H1 (cell line): ENCODE measurements at regions not wholly inside any gene's neighbourhood (a gene's known extent, or its start where the extent isn't known, plus 50 kb on each side); places are given as distances from the start of the nearest gene placed in this dataset.

Source experiments
- CTCF ChIA-PET: fragments of 300-600 bp; sonication (Branson Sonifier 250); formaldehyde crosslinking; loops from one replicate; lab custom pipeline; 2021; ENCODE audit not compliant: partially characterized antibody; lab: Charles Lee
- POLR2A ChIA-PET: fragments of 300-600 bp; sonication (Branson Sonifier 250); formaldehyde crosslinking; loops from one replicate; lab custom pipeline; 2021; ENCODE audit warnings: inconsistent platforms; ENCODE audit not compliant: partially characterized antibody; lab: Charles Lee
- DNase-seq, 2 experiments: peaks; one replicate each; pipeline versions ENCODE4 v3.0.0 to v3.0.0-alpha.2; 2010 to 2022; ENCODE audit warnings: low spot score in 2 of 2, low read depth in 1 of 2, mixed read lengths in 1 of 2
- FAIRE-seq: peaks from 2 replicates; lab custom pipeline; 2011; peaks lifted over from hg19 to GRCh38; lab: Jason Lieb, UNC
- H2AFZ ChIP-seq: 2 replicates; pipeline ENCODE4 v1.8.1; 2012; ENCODE audit warnings: low read length, inconsistent platforms
- H2AK5ac ChIP-seq: 2 replicates; pipeline ENCODE4 v1.6.1; 2013; ENCODE audit warnings: low read depth, low read length
- H2BK120ac ChIP-seq: replicated peaks from 2 replicates; pipeline ENCODE3; 2013; ENCODE audit warnings: low read depth, low read length, inconsistent platforms
- H2BK12ac ChIP-seq: 2 replicates; pipeline ENCODE4 v1.6.1; 2013; ENCODE audit warnings: low read depth, low read length
- H2BK15ac ChIP-seq: 2 replicates; pipeline ENCODE4 v1.6.1; 2013; ENCODE audit warnings: low read length
- H2BK20ac ChIP-seq: 2 replicates; pipeline ENCODE4 v1.6.1; 2013; ENCODE audit warnings: low read length
- H2BK5ac ChIP-seq: 2 replicates; pipeline ENCODE4 v1.6.1; 2013; ENCODE audit warnings: low read depth, low read length
- H3K14ac ChIP-seq: 2 replicates; pipeline ENCODE4 v1.6.1; 2013; ENCODE audit warnings: inconsistent platforms; ENCODE audit not compliant: insufficient read length
- H3K18ac ChIP-seq: 2 replicates; pipeline ENCODE4 v1.6.1; 2013; ENCODE audit warnings: low read length; ENCODE audit errors: extremely low read depth
- H3K23ac ChIP-seq: 2 replicates; pipeline ENCODE4 v1.6.1; 2013; ENCODE audit warnings: inconsistent platforms; ENCODE audit not compliant: insufficient read length
- H3K23me2 ChIP-seq: 2 replicates; pipeline ENCODE4 v1.6.1; 2013; ENCODE audit warnings: low read depth, low read length
- H3K27ac ChIP-seq: 2 replicates; pipeline ENCODE4 v1.6.1; 2011; ENCODE audit warnings: low read depth, low read length, inconsistent platforms
- H3K27me3 ChIP-seq, 4 experiments: replicated peaks in 1 of 4; 1 replicate in 1 of 4; 2 replicates in 3 of 4; pipeline versions ENCODE4 v1.6.1 to v1.8.1; 2011 to 2013; ENCODE audit warnings: low read length in 3 of 4, mild to moderate bottlenecking in 3 of 4, inconsistent platforms in 2 of 4, mixed read lengths in 2 of 4, moderate library complexity in 1 of 4; ENCODE audit not compliant: control insufficient read depth in 3 of 4, insufficient read depth in 3 of 4; ENCODE audit errors: extremely low read depth in 1 of 4
- H3K36me3 ChIP-seq, 4 experiments: 2 replicates each; pipeline versions ENCODE4 v1.6.1 to v1.8.1; 2011 to 2013; ENCODE audit warnings: mild to moderate bottlenecking in 4 of 4, low read length in 3 of 4, moderate library complexity in 2 of 4, control low read depth in 1 of 4, inconsistent platforms in 1 of 4; ENCODE audit not compliant: insufficient read depth in 4 of 4, control insufficient read depth in 2 of 4
- H3K4ac ChIP-seq: replicated peaks from 2 replicates; pipeline ENCODE3; 2013; ENCODE audit warnings: low read length, low read depth, mixed read lengths, inconsistent platforms; ENCODE audit not compliant: insufficient read length
- H3K4me1 ChIP-seq, 4 experiments: replicated peaks in 1 of 4; 1 replicate in 1 of 4; 2 replicates in 3 of 4; pipeline versions ENCODE4 v1.6.1 to v1.8.1; 2011 to 2013; ENCODE audit warnings: low read length in 3 of 4, inconsistent platforms in 2 of 4, mixed read lengths in 1 of 4; ENCODE audit not compliant: insufficient read depth in 4 of 4, control insufficient read depth in 3 of 4
- H3K4me2 ChIP-seq, 2 experiments: 2 replicates each; pipeline versions ENCODE4 v1.6.1 to v1.8.1; 2011 to 2013; ENCODE audit warnings: low read depth in 2 of 2, low read length in 2 of 2, control low read depth in 1 of 2, inconsistent platforms in 1 of 2, mild to moderate bottlenecking in 1 of 2; ENCODE audit not compliant: insufficient read depth in 1 of 2
- H3K4me3 ChIP-seq, 4 experiments: fragments of 200-600, 300-600 bp in 1 of 4; sonication (generic), shearing (Covaris generic), sonication (Bioruptor Twin) in 1 of 4; 2 replicates each; pipeline versions ENCODE4 v1.5.1 to v1.8.1; 2011 to 2016; ENCODE audit warnings: low read length in 4 of 4, low read depth in 3 of 4, control low read depth in 2 of 4, inconsistent platforms in 2 of 4, mild to moderate bottlenecking in 2 of 4, mixed read lengths in 1 of 4, moderate library complexity in 1 of 4; ENCODE audit not compliant: insufficient read depth in 2 of 4; ENCODE audit errors: extremely low read depth in 1 of 4
- H3K56ac ChIP-seq: replicated peaks from 2 replicates; pipeline ENCODE3; 2013; ENCODE audit warnings: low read depth, mild to moderate bottlenecking, mixed read lengths, low read length, inconsistent platforms; ENCODE audit not compliant: insufficient read length
- H3K79me1 ChIP-seq: 2 replicates; pipeline ENCODE4 v1.6.1; 2013; ENCODE audit warnings: low read depth, low read length, control low read depth
- H3K79me2 ChIP-seq, 2 experiments: 2 replicates each; pipeline versions ENCODE4 v1.6.1 to v1.8.1; 2012 to 2013; ENCODE audit warnings: low read length in 2 of 2, mild to moderate bottlenecking in 2 of 2, inconsistent platforms in 1 of 2; ENCODE audit not compliant: insufficient read depth in 2 of 2, control insufficient read depth in 1 of 2
- H3K9ac ChIP-seq, 4 experiments: replicated peaks in 1 of 4; 1 replicate in 1 of 4; 2 replicates in 3 of 4; pipeline versions ENCODE4 v1.6.1 to v1.8.1; 2011 to 2013; ENCODE audit warnings: low read depth in 3 of 4, low read length in 3 of 4, control low read depth in 2 of 4, mild to moderate bottlenecking in 2 of 4, moderate library complexity in 2 of 4, inconsistent platforms in 1 of 4; ENCODE audit errors: extremely low read depth in 1 of 4
- H3K9me3 ChIP-seq, 2 experiments: 2 replicates each; pipeline versions ENCODE4 v1.6.1 to v1.8.1; 2012 to 2013; ENCODE audit warnings: mild to moderate bottlenecking in 2 of 2, moderate library complexity in 2 of 2, control low read depth in 1 of 2, inconsistent platforms in 1 of 2, low read depth in 1 of 2, low read length in 1 of 2, mixed read lengths in 1 of 2; ENCODE audit not compliant: insufficient read depth in 2 of 2
- H4K20me1 ChIP-seq, 2 experiments: replicated peaks in 1 of 2; 2 replicates each; pipeline versions ENCODE3 to v1.8.1; 2011 to 2013; ENCODE audit warnings: inconsistent platforms in 2 of 2, low read length in 2 of 2, mild to moderate bottlenecking in 1 of 2; ENCODE audit not compliant: insufficient read depth in 2 of 2, control insufficient read depth in 1 of 2
- H4K5ac ChIP-seq: 2 replicates; pipeline ENCODE4 v1.6.1; 2013; ENCODE audit warnings: low read length, low read depth, mixed read lengths, inconsistent platforms; ENCODE audit not compliant: insufficient read length
- H4K8ac ChIP-seq: 2 replicates; pipeline ENCODE4 v1.8.0; 2013; ENCODE audit warnings: mild to moderate bottlenecking, moderate library complexity, low read length, inconsistent platforms; ENCODE audit not compliant: insufficient read depth; ENCODE audit errors: extremely low read depth
- H4K91ac ChIP-seq: replicated peaks from 2 replicates; pipeline ENCODE3; 2013; ENCODE audit warnings: low read length, mixed read lengths, inconsistent platforms; ENCODE audit not compliant: insufficient read length
- CHD2 ChIP-seq: IDR thresholded peaks from 2 replicates; pipeline ENCODE4 v1.6.1; 2012; ENCODE audit warnings: low read length, improper control_type of control experiment
- GABPA ChIP-seq: IDR thresholded peaks from 2 replicates; pipeline ENCODE4 v1.6.1; 2011; ENCODE audit warnings: mild to moderate bottlenecking, low read length, moderate library complexity, borderline replicate concordance; ENCODE audit not compliant: insufficient read depth
- HDAC2 ChIP-seq, 2 experiments: fragments of 300-600 bp in 1 of 2; sonication (generic) in 1 of 2; IDR thresholded peaks; 2 replicates each; pipeline ENCODE4 v1.6.1; 2011 to 2012; ENCODE audit warnings: low read depth in 2 of 2, low read length in 2 of 2, mild to moderate bottlenecking in 2 of 2, moderate library complexity in 2 of 2, borderline replicate concordance in 1 of 2, inconsistent platforms in 1 of 2
- PHF8 ChIP-seq: fragments of 200-600 bp; sonication (generic); conservative IDR thresholded peaks from 2 replicates; pipeline ENCODE4 v1.7.1; 2012; ENCODE audit warnings: low read depth, mild to moderate bottlenecking, inconsistent platforms, low read length, moderate library complexity
- POLR2A ChIP-seq, 2 experiments: IDR thresholded peaks; 1 replicate in 1 of 2; 2 replicates in 1 of 2; pipeline ENCODE4 v1.6.1; 2011; ENCODE audit warnings: low read depth in 2 of 2, low read length in 2 of 2, mild to moderate bottlenecking in 2 of 2; ENCODE audit errors: control extremely low read depth in 1 of 2
- YY1 ChIP-seq: IDR thresholded peaks from 2 replicates; pipeline ENCODE4 v1.6.1; 2011; ENCODE audit warnings: low read depth, mild to moderate bottlenecking, low read length
- WGBS, 2 experiments: shearing (Covaris generic) in 1 of 2; methylation state at CpG; one replicate each; pipeline versions ENCODE4 v1.1.6 to v1.1.7; 2013 to 2015; ENCODE audit warnings: low lambda C conversion rate in 2 of 2, mixed read lengths in 2 of 2, inconsistent platforms in 1 of 2, low coverage in 1 of 2, missing lambda C conversion rate in 1 of 2; ENCODE audit not compliant: insufficient replicate concordance in 2 of 2, insufficient coverage in 1 of 2, insufficient read length in 1 of 2; ENCODE audit errors: extremely low coverage in 1 of 2, missing lambda C conversion rate in 1 of 2; 5-methylcytosine and 5-hydroxymethylcytosine counted together
- TF ChIP-seq, protein P1 (sequence below): IDR thresholded peaks from 2 replicates; pipeline ENCODE4 v1.6.1; 2012; ENCODE audit warnings: low read length, inconsistent platforms

DNA sequence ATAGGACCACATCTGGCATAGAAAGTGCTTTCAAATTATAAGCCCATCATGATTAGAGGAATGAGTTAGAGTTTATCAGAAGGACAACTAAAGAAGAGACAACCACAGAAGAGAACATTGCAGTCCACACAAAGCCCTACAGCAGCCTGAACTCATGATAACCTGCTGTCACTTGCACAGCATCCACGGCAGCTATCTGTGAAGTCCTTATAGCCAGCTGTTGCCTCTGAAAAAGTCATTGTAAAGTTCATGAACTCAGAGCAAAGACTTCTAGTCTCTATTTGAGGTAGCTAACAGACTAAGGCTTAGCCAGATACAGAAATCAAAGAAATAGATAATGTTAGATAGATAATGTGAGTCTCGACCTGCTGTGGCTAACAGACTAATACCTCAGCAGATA, 450.0 kb downstream of the KLF5 start:
- no peak overlapping the region for H2AFZ ChIP-seq
- H2BK20ac ChIP-seq, result no peak overlapping the region
- H4K5ac ChIP-seq, result no peak overlapping the region
- no peak overlapping the region for H3K18ac ChIP-seq
- no peaks in the 10 kb centered on the region for H3K9me3 ChIP-seq
- DNase-seq, result no peak
- 94% methylated on average over 2 of the region's 2 CpGs; no CpG with 5 or more reads in 1 of the 2 experiments for WGBS, 2 experiments
- H3K23ac ChIP-seq, result no peak overlapping the region
- H2BK15ac ChIP-seq, result no peak overlapping the region
- no peak overlapping the region for H2BK5ac ChIP-seq
- no peak overlapping the region for H3K56ac ChIP-seq
- no peaks in the 10 kb centered on the region for H3K36me3 ChIP-seq
- H3K4me2 ChIP-seq, result no peak overlapping the region
- no peaks in the 10 kb centered on the region for H3K4me1 ChIP-seq
- no peak overlapping the region for H2AK5ac ChIP-seq
- no peak overlapping the region for H4K91ac ChIP-seq
- no peaks in the 10 kb centered on the region for H3K27me3 ChIP-seq
- no peak for TF ChIP-seq GABPA
- TF ChIP-seq, protein P1, sequence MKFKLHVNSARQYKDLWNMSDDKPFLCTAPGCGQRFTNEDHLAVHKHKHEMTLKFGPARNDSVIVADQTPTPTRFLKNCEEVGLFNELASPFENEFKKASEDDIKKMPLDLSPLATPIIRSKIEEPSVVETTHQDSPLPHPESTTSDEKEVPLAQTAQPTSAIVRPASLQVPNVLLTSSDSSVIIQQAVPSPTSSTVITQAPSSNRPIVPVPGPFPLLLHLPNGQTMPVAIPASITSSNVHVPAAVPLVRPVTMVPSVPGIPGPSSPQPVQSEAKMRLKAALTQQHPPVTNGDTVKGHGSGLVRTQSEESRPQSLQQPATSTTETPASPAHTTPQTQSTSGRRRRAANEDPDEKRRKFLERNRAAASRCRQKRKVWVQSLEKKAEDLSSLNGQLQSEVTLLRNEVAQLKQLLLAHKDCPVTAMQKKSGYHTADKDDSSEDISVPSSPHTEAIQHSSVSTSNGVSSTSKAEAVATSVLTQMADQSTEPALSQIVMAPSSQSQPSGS, result no peak
- TF ChIP-seq YY1, result no peak
- no peak for TF ChIP-seq PHF8
- no peak for TF ChIP-seq POLR2A (IDR thresholded peaks at IDR 0.05; ENCODE audit: control extremely low read depth in 1 of 2, low read depth in 2 of 2, low read length in 2 of 2)
- TF ChIP-seq CHD2, result no peak
- no peak for TF ChIP-seq HDAC2 (IDR thresholded peaks at IDR 0.05; ENCODE audit: borderline replicate concordance in 1 of 2, low read depth in 2 of 2, low read length in 2 of 2)
- no peak overlapping the region for H3K4me3 ChIP-seq
- H3K4ac ChIP-seq, result no peak overlapping the region
- H3K9ac ChIP-seq, result no peak overlapping the region
- H3K79me1 ChIP-seq, result no peaks in the 10 kb centered on the region
- no peak overlapping the region for H3K14ac ChIP-seq
- H2BK120ac ChIP-seq, result no peak overlapping the region
- H3K27ac ChIP-seq, result no peak overlapping the region
- no peaks in the 10 kb centered on the region for H3K79me2 ChIP-seq
- ChIA-PET POLR2A (no interaction called here), CTCF (interaction anchor here (0.6 kb wide), 1 partner anchor 23 kb away, joined by 3 read pairs; no protein-coding TSS in a partner anchor)
- no peaks in the 10 kb centered on the region for H3K23me2 ChIP-seq
- no peak overlapping the region for H4K8ac ChIP-seq
- H4K20me1 ChIP-seq, result no peaks in the 10 kb centered on the region
- no peak for FAIRE-seq
- no peak overlapping the region for H2BK12ac ChIP-seq
